Hepatocyte (in vitro differentiated cells): ENCODE measurements at regions not wholly inside any gene's neighbourhood (a gene's known extent, or its start where the extent isn't known, plus 50 kb on each side); places are given as distances from the start of the nearest gene placed in this dataset.

Experiments used
- DNase-seq: peaks from one replicate; pipeline ENCODE4 v3.0.0-alpha.2; 2016; ENCODE audit warnings: low spot score
- H2AFZ ChIP-seq: fragments of 200-600 bp; sonication (generic); 2 replicates; pipeline ENCODE4 v1.6.0; 2016; ENCODE audit warnings: antibody characterized with exemption, mild to moderate bottlenecking
- H3K27ac ChIP-seq: fragments of 200-600 bp; sonication (generic); 2 replicates; pipeline ENCODE4 v1.5.1; 2016; ENCODE audit warnings: mild to moderate bottlenecking
- H3K27me3 ChIP-seq: fragments of 200-600 bp; sonication (generic); 2 replicates; pipeline ENCODE4 v1.6.1; 2016
- H3K36me3 ChIP-seq: fragments of 200-600 bp; sonication (generic); replicated peaks from 2 replicates; pipeline ENCODE4 v1.5.1; 2016; ENCODE audit warnings: low read depth; ENCODE audit not compliant: insufficient read depth
- H3K4me1 ChIP-seq: fragments of 200-600 bp; sonication (generic); 2 replicates; pipeline ENCODE4 v1.5.1; 2016; ENCODE audit warnings: mild to moderate bottlenecking, moderate library complexity; ENCODE audit not compliant: insufficient read depth
- H3K4me2 ChIP-seq: fragments of 200-600 bp; sonication (generic); 2 replicates; pipeline ENCODE4 v1.6.0; 2016
- H3K4me3 ChIP-seq: fragments of 200-600 bp; sonication (generic); 2 replicates; pipeline ENCODE4 v1.5.1; 2016; ENCODE audit warnings: mild to moderate bottlenecking
- H3K79me2 ChIP-seq: fragments of 200-600 bp; sonication (generic); 2 replicates; pipeline ENCODE4 v1.6.0; 2017; ENCODE audit warnings: mild to moderate bottlenecking
- H3K9me2 ChIP-seq: fragments of 200-600 bp; sonication (generic); replicated peaks from 2 replicates; pipeline ENCODE4 v1.6.0; 2017; ENCODE audit warnings: mild to moderate bottlenecking; ENCODE audit not compliant: insufficient read depth
- H3K9me3 ChIP-seq: fragments of 200-600 bp; sonication (generic); 2 replicates; pipeline ENCODE4 v1.5.1; 2016; ENCODE audit warnings: low read depth, mild to moderate bottlenecking
- H4K20me1 ChIP-seq: fragments of 200-600 bp; sonication (generic); 2 replicates; pipeline ENCODE4 v1.6.0; 2016; ENCODE audit warnings: mild to moderate bottlenecking; ENCODE audit not compliant: insufficient read depth, poor library complexity, severe bottlenecking
- CTCF ChIP-seq: fragments of 200-600 bp; sonication (generic); IDR thresholded peaks from 2 replicates; pipeline ENCODE4 v1.5.1; 2016; ENCODE audit warnings: antibody characterized with exemption, mild to moderate bottlenecking; ENCODE audit not compliant: poor library complexity
- EZH2 ChIP-seq: fragments of 200-600 bp; sonication (generic); IDR thresholded peaks from 2 replicates; pipeline ENCODE4 v1.6.1; 2016; ENCODE audit warnings: antibody characterized with exemption, mild to moderate bottlenecking, borderline replicate concordance
- EZH2phosphoT487 ChIP-seq: fragments of 200-600 bp; sonication (generic); IDR thresholded peaks from one replicate; pipeline ENCODE4 v1.6.1; 2018; ENCODE audit warnings: antibody characterized with exemption, mild to moderate bottlenecking, low read depth, moderate library complexity; ENCODE audit not compliant: unreplicated experiment, severe bottlenecking
- WGBS: methylation state at CpG from one replicate; pipeline ENCODE4 v1.1.6; 2016; ENCODE audit warnings: low lambda C conversion rate; ENCODE audit errors: missing lambda C conversion rate; 5-methylcytosine and 5-hydroxymethylcytosine counted together

- Histone ChIP-seq H3K27me3 (no peaks in the 10 kb centered on the region), H3K9me3 (no peaks in the 10 kb centered on the region), H3K79me2 (no peaks in the 10 kb centered on the region), H3K9me2 (no peaks in the 10 kb centered on the region), H3K4me1 (no peaks in the 10 kb centered on the region), H3K4me3 (no peak overlapping the region), H3K36me3 (no peaks in the 10 kb centered on the region), H4K20me1 (no peaks in the 10 kb centered on the region), H2AFZ (no peak overlapping the region), H3K4me2 (no peak overlapping the region), H3K27ac (no peak overlapping the region)
- 74% methylated on average over 2 of the region's 2 CpGs for WGBS
- TF ChIP-seq EZH2phosphoT487: no peak
- no peak for TF ChIP-seq EZH2
- TF ChIP-seq CTCF: no peak
- DNase-seq: no peak
Observed at GRCh38 chr11:127567237-127567932, 566.8 kb upstream of the KIRREL3 start.

- no peak for TF ChIP-seq EZH2
- no peak for TF ChIP-seq CTCF
- no peak for TF ChIP-seq EZH2phosphoT487
- Histone ChIP-seq H4K20me1 (no peaks in the 10 kb centered on the region), H3K79me2 (no peaks in the 10 kb centered on the region), H3K4me1 (no peaks in the 10 kb centered on the region), H3K4me2 (no peak overlapping the region), H2AFZ (no peak overlapping the region), H3K4me3 (no peak overlapping the region), H3K27ac (no peak overlapping the region), H3K9me2 (no peaks in the 10 kb centered on the region), H3K36me3 (no peaks in the 10 kb centered on the region), H3K9me3 (no peaks in the 10 kb centered on the region), H3K27me3 (no peaks in the 10 kb centered on the region)
- 94% methylated on average over 4 of the region's 4 CpGs for WGBS
- no peak for DNase-seq
Observed at GRCh38 chr11:127564810-127565209, 564.2 kb upstream of the KIRREL3 start.

- no peaks in the 10 kb centered on the region for H3K9me2 ChIP-seq
- H3K4me2 ChIP-seq: no peak overlapping the region
- no peaks in the 10 kb centered on the region for H4K20me1 ChIP-seq
- no peak overlapping the region for H3K27ac ChIP-seq
- H3K4me3 ChIP-seq: no peak overlapping the region
- TF ChIP-seq EZH2phosphoT487 (no peak), CTCF (no peak), EZH2 (no peak)
- H3K9me3 ChIP-seq: no peaks in the 10 kb centered on the region
- no peak overlapping the region for H2AFZ ChIP-seq
- H3K36me3 ChIP-seq: no peaks in the 10 kb centered on the region
- no peak for DNase-seq
- WGBS: 50% methylated on average over 2 of the region's 2 CpGs
- H3K4me1 ChIP-seq: no peaks in the 10 kb centered on the region
- H3K27me3 ChIP-seq: no peaks in the 10 kb centered on the region
- no peaks in the 10 kb centered on the region for H3K79me2 ChIP-seq
Observed at GRCh38 chr11:127559978-127560377, 559.4 kb upstream of the KIRREL3 start.
